Upper lobe of right lung (tissue), 1 donor: ENCODE measurements at regions not wholly inside any gene's neighbourhood (a gene's known extent, or its start where the extent isn't known, plus 50 kb on each side); places are given as distances from the start of the nearest gene placed in this dataset.
"Not testable (repeated sequence)": the region's sequence is repeated elsewhere in the genome, so short reads cannot be mapped to it uniquely, and the experiment has no call there.

ENCODE experiments used
- ATAC-seq: fragments of 200-7000 bp; cut with Tn5 transposase; one replicate; pipeline ENCODE4 v1.9.1; 2020; ENCODE audit warnings: mild to moderate bottlenecking, moderate library complexity
- DNase-seq: peaks from one replicate; pipeline ENCODE4 v3.0.0-alpha.2; 2020
- H3K27ac ChIP-seq: fragments of 200-600 bp; one replicate; pipeline ENCODE4 v1.8.0; 2022
- H3K27me3 ChIP-seq: fragments of 200-600 bp; one replicate; pipeline ENCODE4 v1.8.0; 2022; ENCODE audit warnings: mild to moderate bottlenecking
- H3K36me3 ChIP-seq: fragments of 200-600 bp; one replicate; pipeline ENCODE4 v1.8.0; 2022
- H3K4me1 ChIP-seq: fragments of 200-600 bp; one replicate; pipeline ENCODE4 v1.8.0; 2022
- H3K4me3 ChIP-seq: fragments of 200-600 bp; one replicate; pipeline ENCODE4 v1.8.0; 2022; ENCODE audit warnings: mild to moderate bottlenecking
- H3K9me3 ChIP-seq: fragments of 200-600 bp; one replicate; pipeline ENCODE4 v1.8.0; 2022
- CTCF ChIP-seq: fragments of 200-600 bp; IDR thresholded peaks from one replicate; pipeline ENCODE4 v1.8.0; 2022; ENCODE audit warnings: antibody characterized with exemption
- intact Hi-C: fragments of 100-400 bp; cut with DNase I; formaldehyde crosslinking; loops from one replicate; pipeline ENCODE4 v1.11.0; 2022
- donor health status: DM: no; HTN: yes; CAD: no; lungs with severe emphysema.

- ATAC-seq (no peak), DNase-seq (no peak)
- Histone ChIP-seq H3K4me1 (no peaks in the 10 kb centered on the region), H3K36me3 (no peaks in the 10 kb centered on the region), H3K27ac (no peak overlapping the region), H3K27me3 (no peaks in the 10 kb centered on the region), H3K4me3 (no peak overlapping the region), H3K9me3 (no peaks in the 10 kb centered on the region)
- TF ChIP-seq CTCF = no peak
- intact Hi-C loops = no loop called here
Measured at GRCh38 chr5:87138091-87138805, 129.4 kb upstream of the RASA1 start.

GRCh38 chr5:87139795-87140194 lies 127.9 kb upstream of the RASA1 start:
- no peaks in the 10 kb centered on the region for H3K9me3 ChIP-seq
- ATAC-seq = no peak
- DNase-seq = no peak
- no peaks in the 10 kb centered on the region for H3K36me3 ChIP-seq
- H3K4me1 ChIP-seq = no peaks in the 10 kb centered on the region
- no peak overlapping the region for H3K27ac ChIP-seq
- intact Hi-C loops = no loop called here
- no peaks in the 10 kb centered on the region for H3K27me3 ChIP-seq
- no peak overlapping the region for H3K4me3 ChIP-seq
- TF ChIP-seq CTCF = no peak

- Histone ChIP-seq H3K4me3 (no peak overlapping the region), H3K9me3 (no peaks in the 10 kb centered on the region), H3K27ac (no peak overlapping the region), H3K36me3 (no peaks in the 10 kb centered on the region), H3K4me1 (no peaks in the 10 kb centered on the region), H3K27me3 (no peaks in the 10 kb centered on the region)
- ATAC-seq = no peak
- intact Hi-C loops = no loop called here
- no peak for TF ChIP-seq CTCF
- DNase-seq = no peak
Measured at GRCh38 chr5:87141544-87141943, 126.1 kb upstream of the RASA1 start.

GRCh38 chr5:87145853-87146252 lies 121.8 kb upstream of the RASA1 start:
- H3K4me3 ChIP-seq, DNase-seq, H3K9me3 ChIP-seq, H3K4me1 ChIP-seq, intact Hi-C loops, ATAC-seq, H3K36me3 ChIP-seq, H3K27ac ChIP-seq, H3K27me3 ChIP-seq: not testable (repeated sequence)

- no peak overlapping the region for H3K27ac ChIP-seq
- no peak for ATAC-seq
- H3K4me3 ChIP-seq = no peak overlapping the region
- intact Hi-C loops = no loop called here
- no peaks in the 10 kb centered on the region for H3K27me3 ChIP-seq
- DNase-seq = no peak
- H3K4me1 ChIP-seq = no peaks in the 10 kb centered on the region
- H3K9me3 ChIP-seq = no peaks in the 10 kb centered on the region
- TF ChIP-seq CTCF = no peak
- H3K36me3 ChIP-seq = no peaks in the 10 kb centered on the region
Measured at GRCh38 chr5:87147441-87147840, 120.2 kb upstream of the RASA1 start.

- DNase-seq = no peak
- no peak for TF ChIP-seq CTCF
- Histone ChIP-seq H3K27me3 (no peaks in the 10 kb centered on the region), H3K9me3 (no peaks in the 10 kb centered on the region), H3K4me1 (no peaks in the 10 kb centered on the region), H3K36me3 (no peaks in the 10 kb centered on the region), H3K4me3 (no peak overlapping the region), H3K27ac (no peak overlapping the region)
- intact Hi-C loops = no loop called here
- no peak for ATAC-seq
Measured at GRCh38 chr5:87150630-87151029, 117.1 kb upstream of the RASA1 start.
